WTC11 (cell line): ENCODE measurements at regions not wholly inside any gene's neighbourhood (a gene's known extent, or its start where the extent isn't known, plus 50 kb on each side); places are given as distances from the start of the nearest gene placed in this dataset.

Source experiments
- ATAC-seq: fragments of 200-7000 bp; cut with Tn5 transposase; 2 replicates; pipeline ENCODE4 v1.10.0; 2021; ENCODE audit warnings: mild to moderate bottlenecking, moderate library complexity
- CTCF ChIA-PET: fragments of 300-600 bp; sonication (Branson Sonifier 250); formaldehyde crosslinking; loops from one replicate; lab custom pipeline; 2021; ENCODE audit warnings: antibody characterized with exemption; lab: Charles Lee
- POLR2A ChIA-PET: fragments of 350-600 bp; sonication (Branson Sonifier 250); formaldehyde crosslinking; loops from one replicate; lab custom pipeline; 2021; ENCODE audit warnings: antibody characterized with exemption; lab: Charles Lee
- DNase-seq: peaks from one replicate; pipeline ENCODE4 v3.0.0; 2021; ENCODE audit warnings: low spot score
- H3K27ac Mint-ChIP-seq: 2 replicates; pipeline ENCODE4 v1.8.0; 2021; ENCODE audit warnings: mixed read lengths
- H3K27me3 Mint-ChIP-seq: 2 replicates; pipeline ENCODE4 v1.8.0; 2021; ENCODE audit warnings: low read depth, mild to moderate bottlenecking, moderate library complexity, mixed read lengths
- H3K36me3 Mint-ChIP-seq: 2 replicates; pipeline ENCODE4 v1.8.0; 2021; ENCODE audit warnings: mixed read lengths
- H3K4me1 Mint-ChIP-seq: 2 replicates; pipeline ENCODE4 v1.8.0; 2022; ENCODE audit warnings: mixed read lengths
- H3K4me3 Mint-ChIP-seq: 2 replicates; pipeline ENCODE4 v1.8.0; 2021; ENCODE audit warnings: mild to moderate bottlenecking, moderate library complexity, mixed read lengths
- H3K9me3 Mint-ChIP-seq: 2 replicates; pipeline ENCODE4 v1.8.0; 2021; ENCODE audit warnings: mixed read lengths
- CREB1 ChIP-seq: sonication (generic); formaldehyde crosslinking; IDR thresholded peaks from 2 replicates; pipeline ENCODE4 v1.8.0; 2023; ENCODE audit warnings: mild to moderate bottlenecking, missing genetic modification reagents
- CTCF ChIP-seq: fragments of 200-600 bp; IDR thresholded peaks from 2 replicates; pipeline ENCODE4 v1.8.0; 2022; ENCODE audit warnings: antibody characterized with exemption
- HMGA2 ChIP-seq: fragments of 250-450 bp; sonication (Bioruptor Pico); IDR thresholded peaks from 2 replicates; pipeline ENCODE4 v1.4.0; 2021; ENCODE audit warnings: mild to moderate bottlenecking, moderate library complexity
- IRF1 ChIP-seq: sonication (generic); formaldehyde crosslinking; IDR thresholded peaks from 2 replicates; pipeline ENCODE4 v1.8.0; 2023; ENCODE audit warnings: missing genetic modification reagents
- IRF2 ChIP-seq: sonication (generic); formaldehyde crosslinking; IDR thresholded peaks from 2 replicates; pipeline ENCODE4 v1.8.0; 2022; ENCODE audit warnings: low read depth, missing genetic modification reagents, borderline replicate concordance
- MYBL2 ChIP-seq: sonication (generic); formaldehyde crosslinking; IDR thresholded peaks from 2 replicates; pipeline ENCODE4 v1.8.1; 2023; ENCODE audit warnings: mild to moderate bottlenecking, moderate library complexity, missing genetic modification reagents
- RELA ChIP-seq: sonication (generic); formaldehyde crosslinking; IDR thresholded peaks from 2 replicates; pipeline ENCODE4 v1.8.1; 2022; ENCODE audit warnings: missing genetic modification reagents, mild to moderate bottlenecking, borderline replicate concordance
- SMAD4 ChIP-seq: sonication (generic); formaldehyde crosslinking; IDR thresholded peaks from 2 replicates; pipeline ENCODE4 v1.8.0; 2022; ENCODE audit warnings: mild to moderate bottlenecking, missing genetic modification reagents
- TEAD1 ChIP-seq: sonication (generic); formaldehyde crosslinking; IDR thresholded peaks from 2 replicates; pipeline ENCODE4 v1.8.0; 2022; ENCODE audit warnings: mild to moderate bottlenecking, missing genetic modification reagents
- ZNF232 ChIP-seq: sonication (generic); formaldehyde crosslinking; IDR thresholded peaks from 2 replicates; pipeline ENCODE4 v1.8.0; 2022; ENCODE audit warnings: mild to moderate bottlenecking, missing genetic modification reagents
- ZNF416 ChIP-seq: fragments of 250-450 bp; sonication (Bioruptor Pico); IDR thresholded peaks from 2 replicates; pipeline ENCODE4 v1.9.0; 2021; ENCODE audit warnings: mild to moderate bottlenecking, inconsistent platforms
- ZNF532 ChIP-seq: fragments of 250-450 bp; sonication (Bioruptor Pico); IDR thresholded peaks from 2 replicates; pipeline ENCODE4 v1.9.0; 2021; ENCODE audit warnings: mild to moderate bottlenecking, borderline replicate concordance
- ZNF671 ChIP-seq: fragments of 250-450 bp; sonication (Bioruptor Pico); IDR thresholded peaks from 2 replicates; pipeline ENCODE4 v1.8.0; 2021; ENCODE audit warnings: mild to moderate bottlenecking
- ZSCAN18 ChIP-seq: fragments of 250-450 bp; sonication (Bioruptor Pico); IDR thresholded peaks from 2 replicates; pipeline ENCODE4 v2.1.2; 2022; ENCODE audit warnings: mild to moderate bottlenecking, moderate library complexity
- TF ChIP-seq, protein P1 (sequence below): sonication (generic); formaldehyde crosslinking; IDR thresholded peaks from 2 replicates; pipeline ENCODE4 v1.8.0; 2022; ENCODE audit warnings: mild to moderate bottlenecking, missing genetic modification reagents
- TF ChIP-seq, protein P2 (sequence below): sonication (generic); formaldehyde crosslinking; IDR thresholded peaks from 2 replicates; pipeline ENCODE4 v1.8.0; 2023; ENCODE audit warnings: missing genetic modification reagents, mild to moderate bottlenecking, borderline replicate concordance
- TF ChIP-seq, protein P3 (sequence below): sonication (generic); formaldehyde crosslinking; IDR thresholded peaks from 2 replicates; pipeline ENCODE4 v1.8.1; 2023; ENCODE audit warnings: mild to moderate bottlenecking, missing genetic modification reagents, borderline replicate concordance

- Mint-ChIP-seq H3K4me1 (peaks cover 9% of the 10 kb centered on the region), H3K27ac (no peak overlapping the region), H3K4me3 (no peak overlapping the region), H3K36me3 (peaks cover 3% of the 10 kb centered on the region; the same call in 1 of the 2 replicates), H3K9me3 (peaks cover 4% of the 10 kb centered on the region; the same call in 1 of the 2 replicates), H3K27me3 (no peaks in the 10 kb centered on the region; the same call in 1 of the 2 replicates)
- CTCF ChIA-PET, result interaction anchor here (1.1 to 1.2 kb wide), 2 partner anchors 9 to 492 kb away, joined by 3 read pairs; partner anchors contain the start of gene YARS2
- POLR2A ChIA-PET, result no interaction called here
- TF ChIP-seq ZNF232 (CRISPR knock-in tag) (no peak), SMAD4 (no peak), TEAD1 (CRISPR knock-in tag) (no peak), ZSCAN18 (no peak), MYBL2 (CRISPR knock-in tag) (no peak), IRF2 (CRISPR knock-in tag) (no peak), RELA (CRISPR knock-in tag) (no peak), CREB1 (CRISPR knock-in tag) (no peak), HMGA2 (CRISPR knock-in tag) (no peak), IRF1 (CRISPR knock-in tag) (no peak)
- TF ChIP-seq, protein P1, sequence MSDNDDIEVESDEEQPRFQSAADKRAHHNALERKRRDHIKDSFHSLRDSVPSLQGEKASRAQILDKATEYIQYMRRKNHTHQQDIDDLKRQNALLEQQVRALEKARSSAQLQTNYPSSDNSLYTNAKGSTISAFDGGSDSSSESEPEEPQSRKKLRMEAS (CRISPR knock-in tag), result no peak
- DNase-seq (no peak), ATAC-seq (no peak)
Observed at GRCh38 chr12:33247625-33248024, 192.0 kb downstream of the SYT10 start.

GRCh38 chr12:33245434-33245833 is 194.2 kb downstream of the SYT10 start:
- ChIA-PET CTCF (no interaction called here), POLR2A (no interaction called here)
- ATAC-seq, result no peak
- Mint-ChIP-seq H3K9me3 (peaks cover 11% of the 10 kb centered on the region; the same call in 1 of the 2 replicates), H3K27ac (no peak overlapping the region), H3K36me3 (peaks cover 3% of the 10 kb centered on the region; the same call in 1 of the 2 replicates), H3K4me1 (peaks cover 9% of the 10 kb centered on the region), H3K27me3 (no peaks in the 10 kb centered on the region; the same call in 1 of the 2 replicates), H3K4me3 (no peak overlapping the region)
- no peak for DNase-seq
- TF ChIP-seq CTCF (no peak), ZNF532 (no peak), ZNF416 (CRISPR knock-in tag) (no peak), ZNF671 (CRISPR knock-in tag) (no peak)
- TF ChIP-seq, protein P2, sequence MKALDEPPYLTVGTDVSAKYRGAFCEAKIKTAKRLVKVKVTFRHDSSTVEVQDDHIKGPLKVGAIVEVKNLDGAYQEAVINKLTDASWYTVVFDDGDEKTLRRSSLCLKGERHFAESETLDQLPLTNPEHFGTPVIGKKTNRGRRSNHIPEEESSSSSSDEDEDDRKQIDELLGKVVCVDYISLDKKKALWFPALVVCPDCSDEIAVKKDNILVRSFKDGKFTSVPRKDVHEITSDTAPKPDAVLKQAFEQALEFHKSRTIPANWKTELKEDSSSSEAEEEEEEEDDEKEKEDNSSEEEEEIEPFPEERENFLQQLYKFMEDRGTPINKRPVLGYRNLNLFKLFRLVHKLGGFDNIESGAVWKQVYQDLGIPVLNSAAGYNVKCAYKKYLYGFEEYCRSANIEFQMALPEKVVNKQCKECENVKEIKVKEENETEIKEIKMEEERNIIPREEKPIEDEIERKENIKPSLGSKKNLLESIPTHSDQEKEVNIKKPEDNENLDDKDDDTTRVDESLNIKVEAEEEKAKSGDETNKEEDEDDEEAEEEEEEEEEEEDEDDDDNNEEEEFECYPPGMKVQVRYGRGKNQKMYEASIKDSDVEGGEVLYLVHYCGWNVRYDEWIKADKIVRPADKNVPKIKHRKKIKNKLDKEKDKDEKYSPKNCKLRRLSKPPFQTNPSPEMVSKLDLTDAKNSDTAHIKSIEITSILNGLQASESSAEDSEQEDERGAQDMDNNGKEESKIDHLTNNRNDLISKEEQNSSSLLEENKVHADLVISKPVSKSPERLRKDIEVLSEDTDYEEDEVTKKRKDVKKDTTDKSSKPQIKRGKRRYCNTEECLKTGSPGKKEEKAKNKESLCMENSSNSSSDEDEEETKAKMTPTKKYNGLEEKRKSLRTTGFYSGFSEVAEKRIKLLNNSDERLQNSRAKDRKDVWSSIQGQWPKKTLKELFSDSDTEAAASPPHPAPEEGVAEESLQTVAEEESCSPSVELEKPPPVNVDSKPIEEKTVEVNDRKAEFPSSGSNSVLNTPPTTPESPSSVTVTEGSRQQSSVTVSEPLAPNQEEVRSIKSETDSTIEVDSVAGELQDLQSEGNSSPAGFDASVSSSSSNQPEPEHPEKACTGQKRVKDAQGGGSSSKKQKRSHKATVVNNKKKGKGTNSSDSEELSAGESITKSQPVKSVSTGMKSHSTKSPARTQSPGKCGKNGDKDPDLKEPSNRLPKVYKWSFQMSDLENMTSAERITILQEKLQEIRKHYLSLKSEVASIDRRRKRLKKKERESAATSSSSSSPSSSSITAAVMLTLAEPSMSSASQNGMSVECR (CRISPR knock-in tag), result no peak
- TF ChIP-seq, protein P3, sequence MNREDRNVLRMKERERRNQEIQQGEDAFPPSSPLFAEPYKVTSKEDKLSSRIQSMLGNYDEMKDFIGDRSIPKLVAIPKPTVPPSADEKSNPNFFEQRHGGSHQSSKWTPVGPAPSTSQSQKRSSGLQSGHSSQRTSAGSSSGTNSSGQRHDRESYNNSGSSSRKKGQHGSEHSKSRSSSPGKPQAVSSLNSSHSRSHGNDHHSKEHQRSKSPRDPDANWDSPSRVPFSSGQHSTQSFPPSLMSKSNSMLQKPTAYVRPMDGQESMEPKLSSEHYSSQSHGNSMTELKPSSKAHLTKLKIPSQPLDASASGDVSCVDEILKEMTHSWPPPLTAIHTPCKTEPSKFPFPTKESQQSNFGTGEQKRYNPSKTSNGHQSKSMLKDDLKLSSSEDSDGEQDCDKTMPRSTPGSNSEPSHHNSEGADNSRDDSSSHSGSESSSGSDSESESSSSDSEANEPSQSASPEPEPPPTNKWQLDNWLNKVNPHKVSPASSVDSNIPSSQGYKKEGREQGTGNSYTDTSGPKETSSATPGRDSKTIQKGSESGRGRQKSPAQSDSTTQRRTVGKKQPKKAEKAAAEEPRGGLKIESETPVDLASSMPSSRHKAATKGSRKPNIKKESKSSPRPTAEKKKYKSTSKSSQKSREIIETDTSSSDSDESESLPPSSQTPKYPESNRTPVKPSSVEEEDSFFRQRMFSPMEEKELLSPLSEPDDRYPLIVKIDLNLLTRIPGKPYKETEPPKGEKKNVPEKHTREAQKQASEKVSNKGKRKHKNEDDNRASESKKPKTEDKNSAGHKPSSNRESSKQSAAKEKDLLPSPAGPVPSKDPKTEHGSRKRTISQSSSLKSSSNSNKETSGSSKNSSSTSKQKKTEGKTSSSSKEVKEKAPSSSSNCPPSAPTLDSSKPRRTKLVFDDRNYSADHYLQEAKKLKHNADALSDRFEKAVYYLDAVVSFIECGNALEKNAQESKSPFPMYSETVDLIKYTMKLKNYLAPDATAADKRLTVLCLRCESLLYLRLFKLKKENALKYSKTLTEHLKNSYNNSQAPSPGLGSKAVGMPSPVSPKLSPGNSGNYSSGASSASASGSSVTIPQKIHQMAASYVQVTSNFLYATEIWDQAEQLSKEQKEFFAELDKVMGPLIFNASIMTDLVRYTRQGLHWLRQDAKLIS (CRISPR knock-in tag), result no peak
